ENCODE measurements at regions not wholly inside any gene's neighbourhood (a gene's known extent, or its start where the extent isn't known, plus 50 kb on each side); places are given as distances from the start of the nearest gene placed in this dataset.

DNA sequence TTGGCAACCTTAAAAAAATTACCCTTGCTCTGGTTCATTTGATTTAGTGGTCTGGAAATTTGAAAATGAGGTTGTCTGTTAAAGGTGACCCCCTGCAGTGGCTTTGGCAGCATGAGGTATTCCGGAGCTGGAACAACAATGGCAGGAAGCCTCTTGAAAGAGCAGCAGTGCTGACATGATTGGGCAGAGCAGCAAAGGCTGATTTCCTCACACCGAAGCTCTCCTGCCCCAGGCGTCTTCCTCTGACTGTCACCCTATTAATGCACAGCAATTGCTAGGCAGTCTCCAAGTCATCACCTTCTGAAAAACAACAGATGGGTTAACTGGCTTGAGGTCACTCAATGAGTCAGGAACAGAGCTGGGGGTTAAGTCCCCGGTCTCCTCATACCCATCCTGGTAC is 241.8 kb upstream of the MMS22L start:
- TF ChIP-seq, protein P1, sequence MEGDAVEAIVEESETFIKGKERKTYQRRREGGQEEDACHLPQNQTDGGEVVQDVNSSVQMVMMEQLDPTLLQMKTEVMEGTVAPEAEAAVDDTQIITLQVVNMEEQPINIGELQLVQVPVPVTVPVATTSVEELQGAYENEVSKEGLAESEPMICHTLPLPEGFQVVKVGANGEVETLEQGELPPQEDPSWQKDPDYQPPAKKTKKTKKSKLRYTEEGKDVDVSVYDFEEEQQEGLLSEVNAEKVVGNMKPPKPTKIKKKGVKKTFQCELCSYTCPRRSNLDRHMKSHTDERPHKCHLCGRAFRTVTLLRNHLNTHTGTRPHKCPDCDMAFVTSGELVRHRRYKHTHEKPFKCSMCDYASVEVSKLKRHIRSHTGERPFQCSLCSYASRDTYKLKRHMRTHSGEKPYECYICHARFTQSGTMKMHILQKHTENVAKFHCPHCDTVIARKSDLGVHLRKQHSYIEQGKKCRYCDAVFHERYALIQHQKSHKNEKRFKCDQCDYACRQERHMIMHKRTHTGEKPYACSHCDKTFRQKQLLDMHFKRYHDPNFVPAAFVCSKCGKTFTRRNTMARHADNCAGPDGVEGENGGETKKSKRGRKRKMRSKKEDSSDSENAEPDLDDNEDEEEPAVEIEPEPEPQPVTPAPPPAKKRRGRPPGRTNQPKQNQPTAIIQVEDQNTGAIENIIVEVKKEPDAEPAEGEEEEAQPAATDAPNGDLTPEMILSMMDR (IDR thresholded peaks at IDR 0.05), result no peak
- TF ChIP-seq EZH2 (IDR thresholded peaks at IDR 0.05) (no peak), EZH2phosphoT487 (IDR thresholded peaks at IDR 0.05) (no peak)

Data from neural progenitor cell (in vitro differentiated cells).